HS-5 (cell line): ENCODE measurements at regions not wholly inside any gene's neighbourhood (a gene's known extent, or its start where the extent isn't known, plus 50 kb on each side); places are given as distances from the start of the nearest gene placed in this dataset.
"Not testable (repeated sequence)": the region's sequence is repeated elsewhere in the genome, so short reads cannot be mapped to it uniquely, and the experiment has no call there.

Source experiments
- DNase-seq: peaks from one replicate; pipeline ENCODE4 v3.0.0-alpha.2; 2012; ENCODE audit warnings: low read depth

GRCh38 chr6:48613231-48613949, 502.4 kb upstream of the PTCHD4 start:
- no peak for DNase-seq

GRCh38 chr6:48611332-48611731, 500.3 kb upstream of the PTCHD4 start:
- no peak for DNase-seq

- no peak for DNase-seq
These were observed 499.8 kb upstream of the PTCHD4 start for GRCh38 chr6:48610846-48611245.

GRCh38 chr6:48606618-48607017, 495.6 kb upstream of the PTCHD4 start:
- DNase-seq: no peak

- DNase-seq: no peak
These were observed 487.0 kb upstream of the PTCHD4 start for GRCh38 chr6:48597951-48598350.

- DNase-seq: no peak
These were observed 485.8 kb upstream of the PTCHD4 start for GRCh38 chr6:48596830-48597229.

- not testable (repeated sequence) for DNase-seq
These were observed 480.2 kb upstream of the PTCHD4 start for GRCh38 chr6:48591158-48591557.

GRCh38 chr6:48584846-48585245, 473.8 kb upstream of the PTCHD4 start:
- no peak for DNase-seq

- DNase-seq: no peak
These were observed 459.7 kb upstream of the PTCHD4 start for GRCh38 chr6:48570656-48571055.

GRCh38 chr6:48568856-48569255, 457.9 kb upstream of the PTCHD4 start:
- no peak for DNase-seq

GRCh38 chr6:48567016-48567415, 456.0 kb upstream of the PTCHD4 start:
- peak; percentile 14 for DNase-seq

GRCh38 chr6:48564036-48564820, 453.2 kb upstream of the PTCHD4 start:
- no peak for DNase-seq

GRCh38 chr6:48563433-48563832, 452.4 kb upstream of the PTCHD4 start:
- no peak for DNase-seq

- DNase-seq: no peak
These were observed 449.4 kb upstream of the PTCHD4 start for GRCh38 chr6:48560408-48560807.

GRCh38 chr6:48553467-48554189, 442.6 kb upstream of the PTCHD4 start:
- DNase-seq: no peak

GRCh38 chr6:48552905-48553304, 441.9 kb upstream of the PTCHD4 start:
- no peak for DNase-seq

- no peak for DNase-seq
These were observed 439.6 kb upstream of the PTCHD4 start for GRCh38 chr6:48550603-48551002.

GRCh38 chr6:48542191-48542590, 431.2 kb upstream of the PTCHD4 start:
- no peak for DNase-seq

- DNase-seq: no peak
These were observed 430.7 kb upstream of the PTCHD4 start for GRCh38 chr6:48541649-48542048.

GRCh38 chr6:48535582-48536009, 424.6 kb upstream of the PTCHD4 start:
- peak; percentile 57 for DNase-seq

GRCh38 chr6:48530978-48531377, 420.0 kb upstream of the PTCHD4 start:
- DNase-seq: not testable (repeated sequence)

- DNase-seq: no peak
These were observed 414.9 kb upstream of the PTCHD4 start for GRCh38 chr6:48525849-48526248.

GRCh38 chr6:48520951-48521350, 410.0 kb upstream of the PTCHD4 start:
- DNase-seq: no peak
